ENCODE measurements at regions not wholly inside any gene's neighbourhood (a gene's known extent, or its start where the extent isn't known, plus 50 kb on each side); places are given as distances from the start of the nearest gene placed in this dataset.

DNA sequence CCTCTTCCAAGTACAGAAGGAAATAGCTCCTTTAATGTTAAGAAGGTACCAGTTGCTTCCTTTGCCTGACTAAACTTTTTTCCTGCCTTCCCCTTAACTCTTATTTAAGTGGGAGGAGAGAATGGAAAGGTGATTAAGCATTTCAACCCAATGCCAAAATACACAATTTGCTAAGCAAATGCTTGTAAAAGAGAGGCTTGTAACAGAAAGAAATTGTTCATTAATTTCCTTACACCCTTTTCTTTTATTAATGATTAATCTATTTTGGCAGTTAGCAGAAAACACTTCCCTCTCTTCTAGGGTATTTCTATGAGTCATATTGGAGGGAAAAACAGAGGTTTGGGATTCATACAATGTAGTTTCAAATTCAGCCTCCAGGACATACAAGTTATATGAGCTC is 427.6 kb upstream of the FAT3 start:
- TF ChIP-seq, protein P1, sequence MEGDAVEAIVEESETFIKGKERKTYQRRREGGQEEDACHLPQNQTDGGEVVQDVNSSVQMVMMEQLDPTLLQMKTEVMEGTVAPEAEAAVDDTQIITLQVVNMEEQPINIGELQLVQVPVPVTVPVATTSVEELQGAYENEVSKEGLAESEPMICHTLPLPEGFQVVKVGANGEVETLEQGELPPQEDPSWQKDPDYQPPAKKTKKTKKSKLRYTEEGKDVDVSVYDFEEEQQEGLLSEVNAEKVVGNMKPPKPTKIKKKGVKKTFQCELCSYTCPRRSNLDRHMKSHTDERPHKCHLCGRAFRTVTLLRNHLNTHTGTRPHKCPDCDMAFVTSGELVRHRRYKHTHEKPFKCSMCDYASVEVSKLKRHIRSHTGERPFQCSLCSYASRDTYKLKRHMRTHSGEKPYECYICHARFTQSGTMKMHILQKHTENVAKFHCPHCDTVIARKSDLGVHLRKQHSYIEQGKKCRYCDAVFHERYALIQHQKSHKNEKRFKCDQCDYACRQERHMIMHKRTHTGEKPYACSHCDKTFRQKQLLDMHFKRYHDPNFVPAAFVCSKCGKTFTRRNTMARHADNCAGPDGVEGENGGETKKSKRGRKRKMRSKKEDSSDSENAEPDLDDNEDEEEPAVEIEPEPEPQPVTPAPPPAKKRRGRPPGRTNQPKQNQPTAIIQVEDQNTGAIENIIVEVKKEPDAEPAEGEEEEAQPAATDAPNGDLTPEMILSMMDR (IDR thresholded peaks at IDR 0.05) = no peak
- TF ChIP-seq, protein P2, sequence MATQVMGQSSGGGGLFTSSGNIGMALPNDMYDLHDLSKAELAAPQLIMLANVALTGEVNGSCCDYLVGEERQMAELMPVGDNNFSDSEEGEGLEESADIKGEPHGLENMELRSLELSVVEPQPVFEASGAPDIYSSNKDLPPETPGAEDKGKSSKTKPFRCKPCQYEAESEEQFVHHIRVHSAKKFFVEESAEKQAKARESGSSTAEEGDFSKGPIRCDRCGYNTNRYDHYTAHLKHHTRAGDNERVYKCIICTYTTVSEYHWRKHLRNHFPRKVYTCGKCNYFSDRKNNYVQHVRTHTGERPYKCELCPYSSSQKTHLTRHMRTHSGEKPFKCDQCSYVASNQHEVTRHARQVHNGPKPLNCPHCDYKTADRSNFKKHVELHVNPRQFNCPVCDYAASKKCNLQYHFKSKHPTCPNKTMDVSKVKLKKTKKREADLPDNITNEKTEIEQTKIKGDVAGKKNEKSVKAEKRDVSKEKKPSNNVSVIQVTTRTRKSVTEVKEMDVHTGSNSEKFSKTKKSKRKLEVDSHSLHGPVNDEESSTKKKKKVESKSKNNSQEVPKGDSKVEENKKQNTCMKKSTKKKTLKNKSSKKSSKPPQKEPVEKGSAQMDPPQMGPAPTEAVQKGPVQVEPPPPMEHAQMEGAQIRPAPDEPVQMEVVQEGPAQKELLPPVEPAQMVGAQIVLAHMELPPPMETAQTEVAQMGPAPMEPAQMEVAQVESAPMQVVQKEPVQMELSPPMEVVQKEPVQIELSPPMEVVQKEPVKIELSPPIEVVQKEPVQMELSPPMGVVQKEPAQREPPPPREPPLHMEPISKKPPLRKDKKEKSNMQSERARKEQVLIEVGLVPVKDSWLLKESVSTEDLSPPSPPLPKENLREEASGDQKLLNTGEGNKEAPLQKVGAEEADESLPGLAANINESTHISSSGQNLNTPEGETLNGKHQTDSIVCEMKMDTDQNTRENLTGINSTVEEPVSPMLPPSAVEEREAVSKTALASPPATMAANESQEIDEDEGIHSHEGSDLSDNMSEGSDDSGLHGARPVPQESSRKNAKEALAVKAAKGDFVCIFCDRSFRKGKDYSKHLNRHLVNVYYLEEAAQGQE (IDR thresholded peaks at IDR 0.05; ENCODE audit: insufficient read depth in 1 of 2, low read depth in 2 of 2, low read length in 1 of 2) = no peak
- TF ChIP-seq POLR2AphosphoS5 (IDR thresholded peaks at IDR 0.05; ENCODE audit: low read depth, low read length) = no peak
